ENCODE measurements at regions not wholly inside any gene's neighbourhood (a gene's known extent, or its start where the extent isn't known, plus 50 kb on each side); places are given as distances from the start of the nearest gene placed in this dataset.

- no peak for DNase-seq
- intact Hi-C loops (cut with DNase I), result no loop called here
These were observed 186.2 kb downstream of the RAMP3 start for GRCh38 chr7:45343746-45344145.

GRCh38 chr7:45347804-45348203 is 190.2 kb downstream of the RAMP3 start:
- DNase-seq, result peak in 1 of 10 donors; percentile 67
- intact Hi-C loops (cut with DNase I), result no loop called here

- intact Hi-C loops (cut with DNase I), result no loop called here
- no peak for DNase-seq
These were observed 191.5 kb downstream of the RAMP3 start for GRCh38 chr7:45349090-45349489.

GRCh38 chr7:45350896-45351295 is 193.3 kb downstream of the RAMP3 start:
- DNase-seq, result peak in 1 of 10 donors; percentile 39
- intact Hi-C loops (cut with DNase I), result no loop called here

GRCh38 chr7:45358287-45358686 is 200.7 kb downstream of the RAMP3 start:
- DNase-seq, result peak in 1 of 10 donors; percentile 38
- intact Hi-C loops (cut with DNase I), result no loop called here

GRCh38 chr7:45359250-45359649 is 201.7 kb downstream of the RAMP3 start:
- intact Hi-C loops (cut with DNase I), result no loop called here
- no peak for DNase-seq

GRCh38 chr7:45359776-45360175 is 202.2 kb downstream of the RAMP3 start:
- intact Hi-C loops (cut with DNase I), result no loop called here
- no peak for DNase-seq

- intact Hi-C loops (cut with DNase I), result no loop called here
- DNase-seq, result no peak
These were observed 206.1 kb downstream of the RAMP3 start for GRCh38 chr7:45363669-45364068.

- no peak for DNase-seq
- intact Hi-C loops (cut with DNase I), result no loop called here
These were observed 207.8 kb downstream of the RAMP3 start for GRCh38 chr7:45365341-45365740.

GRCh38 chr7:45366475-45366874 is 207.7 kb upstream of the ADCY1 start:
- no peak for DNase-seq
- intact Hi-C loops (cut with DNase I), result no loop called here

- intact Hi-C loops (cut with DNase I), result no loop called here
- DNase-seq, result no peak
These were observed 207.1 kb upstream of the ADCY1 start for GRCh38 chr7:45367026-45367425.

- DNase-seq, result no peak
- intact Hi-C loops (cut with DNase I), result no loop called here
These were observed 205.9 kb upstream of the ADCY1 start for GRCh38 chr7:45368129-45368807.

GRCh38 chr7:45384499-45384898 is 189.7 kb upstream of the ADCY1 start:
- intact Hi-C loops (cut with DNase I), result no loop called here
- no peak for DNase-seq

GRCh38 chr7:45387837-45388236 is 186.3 kb upstream of the ADCY1 start:
- intact Hi-C loops (cut with DNase I), result no loop called here
- no peak for DNase-seq

GRCh38 chr7:45389073-45389872 is 184.9 kb upstream of the ADCY1 start:
- intact Hi-C loops (cut with DNase I), result no loop called here
- DNase-seq, result no peak

GRCh38 chr7:45390180-45390579 is 184.0 kb upstream of the ADCY1 start:
- DNase-seq, result no peak

GRCh38 chr7:45390731-45391130 is 183.4 kb upstream of the ADCY1 start:
- no peak for DNase-seq
- intact Hi-C loops (cut with DNase I), result no loop called here

More at GRCh38 chr7:45390180-45390579, 184.0 kb upstream of the ADCY1 start:
- intact Hi-C loops (cut with DNase I), result no loop called here

GRCh38 chr7:45391618-45392451 is 182.3 kb upstream of the ADCY1 start:
- intact Hi-C loops (cut with DNase I), result no loop called here
- peak in 1 of 10 donors; percentile 77 for DNase-seq

GRCh38 chr7:45394117-45394708 is 180.0 kb upstream of the ADCY1 start:
- no peak for DNase-seq
- intact Hi-C loops (cut with DNase I), result no loop called here

- DNase-seq, result no peak
- intact Hi-C loops (cut with DNase I), result no loop called here
These were observed 175.1 kb upstream of the ADCY1 start for GRCh38 chr7:45399069-45399468.

- intact Hi-C loops (cut with DNase I), result no loop called here
- DNase-seq, result no peak
These were observed 173.5 kb upstream of the ADCY1 start for GRCh38 chr7:45400680-45401079.

All from posterior cingulate gyrus (tissue), 11 donors.